Skeletal muscle tissue (tissue), 3 donors: ENCODE measurements at regions not wholly inside any gene's neighbourhood (a gene's known extent, or its start where the extent isn't known, plus 50 kb on each side); places are given as distances from the start of the nearest gene placed in this dataset.

Source experiments
- H3K27ac ChIP-seq: one replicate; pipeline ENCODE4 v1.7.0; 2013; ENCODE audit warnings: mild to moderate bottlenecking, low read depth, low read length, inconsistent platforms
- H3K27me3 ChIP-seq, 3 donors: one replicate each; pipeline ENCODE4 v1.7.0; 2013; ENCODE audit warnings: low read length in 3 of 3; ENCODE audit not compliant: control insufficient read depth in 3 of 3, insufficient read depth in 3 of 3
- H3K36me3 ChIP-seq, 3 donors: one replicate each; pipeline ENCODE4 v1.7.0; 2013; ENCODE audit warnings: low read length in 3 of 3; ENCODE audit not compliant: control insufficient read depth in 3 of 3, insufficient read depth in 3 of 3
- H3K4me1 ChIP-seq, 3 donors: one replicate each; pipeline ENCODE4 v1.7.0; 2013; ENCODE audit warnings: low read length in 3 of 3, mild to moderate bottlenecking in 3 of 3; ENCODE audit not compliant: control insufficient read depth in 3 of 3, insufficient read depth in 3 of 3
- H3K4me3 ChIP-seq, 3 donors: one replicate each; pipeline ENCODE4 v1.7.0; 2013; ENCODE audit warnings: low read length in 3 of 3
- H3K9ac ChIP-seq, 3 donors: one replicate each; pipeline ENCODE4 v1.7.0; 2013; ENCODE audit warnings: low read length in 3 of 3, mild to moderate bottlenecking in 3 of 3, moderate library complexity in 2 of 3, low read depth in 1 of 3
- H3K9me3 ChIP-seq, 3 donors: one replicate each; pipeline ENCODE4 v1.7.0; 2013; ENCODE audit warnings: low read length in 3 of 3; ENCODE audit not compliant: control insufficient read depth in 3 of 3
- donor health status: Osteomylitis.

DNA sequence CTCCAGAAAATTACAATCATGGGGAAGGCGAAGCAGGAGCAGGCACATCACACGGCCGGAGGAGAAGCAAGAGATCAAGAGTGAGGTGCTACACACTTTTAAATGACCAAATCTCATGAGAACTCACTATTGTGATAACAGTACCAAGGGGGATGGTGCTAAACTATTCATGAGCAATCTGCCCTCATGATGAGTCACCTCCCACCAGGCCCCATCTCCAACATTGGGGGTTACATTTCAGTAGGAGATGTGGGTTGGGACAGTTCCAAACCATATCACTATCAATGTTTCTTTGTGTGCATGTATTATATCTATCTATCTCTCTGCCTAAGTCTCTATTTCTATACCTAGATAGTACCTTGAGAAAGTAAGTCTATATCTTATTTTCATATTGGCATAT lies 724.8 kb downstream of the CDH11 start:
- Histone ChIP-seq H3K4me1 (no peaks in the 10 kb centered on the region), H3K36me3 (no peaks in the 10 kb centered on the region), H3K9me3 (no peaks in the 10 kb centered on the region)

DNA sequence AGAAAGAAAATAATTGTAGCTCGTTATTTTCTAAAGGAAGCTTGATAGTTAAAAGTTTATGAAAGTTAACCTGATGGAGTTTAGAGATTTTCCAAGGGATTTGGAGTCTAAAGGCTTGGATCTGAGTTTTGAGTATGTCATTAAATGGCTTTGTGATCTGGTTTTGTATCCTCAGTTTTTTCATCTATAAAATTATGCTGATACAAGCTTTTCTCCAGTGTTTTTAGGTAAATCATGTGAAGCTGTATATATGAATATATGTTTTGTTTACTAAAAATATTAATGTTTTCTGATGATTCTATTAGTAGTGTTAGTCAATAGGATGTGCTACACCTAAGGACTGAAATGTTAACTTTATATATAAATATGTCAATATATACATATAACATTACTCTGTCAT lies 727.8 kb downstream of the CDH11 start:
- no peak overlapping the region for H3K27ac ChIP-seq
- no peaks in the 10 kb centered on the region for H3K9me3 ChIP-seq
- no peaks in the 10 kb centered on the region for H3K4me1 ChIP-seq
- H3K27me3 ChIP-seq = no peaks in the 10 kb centered on the region
- H3K9ac ChIP-seq = no peak overlapping the region
- no peak overlapping the region for H3K4me3 ChIP-seq
- H3K36me3 ChIP-seq = no peaks in the 10 kb centered on the region

More for the DNA sequence above, 724.8 kb downstream of the CDH11 start:
- Histone ChIP-seq H3K27me3 (no peaks in the 10 kb centered on the region), H3K9ac (no peak overlapping the region), H3K4me3 (no peak overlapping the region), H3K27ac (no peak overlapping the region)

DNA sequence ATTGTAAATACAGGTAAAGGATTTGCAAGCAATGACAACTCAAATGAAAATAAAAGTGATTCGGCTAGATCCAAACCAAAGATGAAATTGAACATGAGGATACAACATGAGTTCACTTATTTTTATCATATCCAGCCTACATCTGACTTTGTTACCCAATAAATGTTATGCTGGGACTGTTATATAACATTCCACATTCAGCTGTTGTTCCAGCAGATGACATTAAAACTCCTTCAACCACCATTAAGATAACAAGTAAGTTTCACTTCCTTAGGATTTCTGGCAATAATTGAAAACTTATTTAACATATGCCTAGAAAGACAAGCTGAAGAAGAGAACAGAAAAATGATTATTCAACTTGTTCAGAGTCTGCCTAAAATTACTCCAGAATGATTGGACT lies 729.4 kb downstream of the CDH11 start:
- no peak overlapping the region for H3K9ac ChIP-seq
- H3K4me1 ChIP-seq = no peaks in the 10 kb centered on the region
- H3K4me3 ChIP-seq = no peak overlapping the region
- H3K9me3 ChIP-seq = no peaks in the 10 kb centered on the region
- H3K27ac ChIP-seq = no peak overlapping the region
- no peaks in the 10 kb centered on the region for H3K27me3 ChIP-seq
- no peaks in the 10 kb centered on the region for H3K36me3 ChIP-seq

DNA sequence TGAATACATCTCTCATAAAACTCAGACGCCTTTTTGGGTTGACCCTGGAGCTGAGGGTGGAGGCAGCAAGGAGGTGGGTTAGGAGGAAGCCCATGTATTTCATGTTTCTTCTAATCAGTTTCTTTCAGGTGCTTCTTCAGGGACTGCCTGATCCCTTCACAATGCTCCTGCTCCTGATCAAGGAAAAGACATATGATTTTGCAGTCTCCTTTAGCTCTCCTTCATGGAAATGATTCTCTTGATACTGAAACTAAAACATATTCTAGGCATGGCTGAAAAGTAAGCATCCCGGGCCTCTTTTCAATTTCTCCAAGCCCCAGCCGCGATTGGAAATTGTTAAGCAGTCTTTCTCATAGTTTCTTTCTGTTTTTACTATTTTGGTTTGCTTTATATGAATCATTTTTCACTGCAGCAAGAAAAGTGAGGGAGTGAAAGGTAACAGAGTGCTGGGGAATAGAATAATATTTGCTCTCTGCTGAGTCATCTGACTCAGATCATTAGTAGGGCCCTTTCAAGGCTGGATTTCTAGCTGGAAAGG lies 730.7 kb downstream of the CDH11 start:
- H3K27me3 ChIP-seq = no peaks in the 10 kb centered on the region
- H3K4me1 ChIP-seq = no peaks in the 10 kb centered on the region
- H3K9ac ChIP-seq = no peak overlapping the region
- H3K36me3 ChIP-seq = no peaks in the 10 kb centered on the region
- peak overlapping the region; percentile 23 for H3K27ac ChIP-seq
- H3K4me3 ChIP-seq = no peak overlapping the region
- H3K9me3 ChIP-seq = no peaks in the 10 kb centered on the region

DNA sequence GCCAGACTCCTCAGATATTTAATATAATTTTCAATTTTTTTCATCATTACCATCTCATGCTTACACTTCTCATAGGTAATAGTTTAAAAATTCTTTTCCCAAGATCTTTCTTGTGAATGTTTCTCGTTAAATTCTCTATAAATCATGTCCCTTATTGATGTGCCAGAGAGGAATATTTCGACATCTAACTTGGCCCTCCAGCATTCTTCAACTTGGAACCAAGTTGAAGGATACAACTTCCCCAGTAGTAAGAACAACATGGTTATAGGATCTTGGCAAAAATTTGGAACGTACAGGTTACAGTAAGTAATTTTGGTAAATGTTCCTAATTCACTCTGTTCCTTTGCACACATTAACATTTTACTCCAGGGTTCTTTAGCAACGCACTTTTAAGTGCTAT lies 731.8 kb downstream of the CDH11 start:
- no peaks in the 10 kb centered on the region for H3K27me3 ChIP-seq
- no peak overlapping the region for H3K27ac ChIP-seq
- H3K36me3 ChIP-seq = no peaks in the 10 kb centered on the region
- H3K9ac ChIP-seq = no peak overlapping the region
- H3K4me1 ChIP-seq = no peaks in the 10 kb centered on the region
- H3K9me3 ChIP-seq = no peaks in the 10 kb centered on the region
- no peak overlapping the region for H3K4me3 ChIP-seq

DNA sequence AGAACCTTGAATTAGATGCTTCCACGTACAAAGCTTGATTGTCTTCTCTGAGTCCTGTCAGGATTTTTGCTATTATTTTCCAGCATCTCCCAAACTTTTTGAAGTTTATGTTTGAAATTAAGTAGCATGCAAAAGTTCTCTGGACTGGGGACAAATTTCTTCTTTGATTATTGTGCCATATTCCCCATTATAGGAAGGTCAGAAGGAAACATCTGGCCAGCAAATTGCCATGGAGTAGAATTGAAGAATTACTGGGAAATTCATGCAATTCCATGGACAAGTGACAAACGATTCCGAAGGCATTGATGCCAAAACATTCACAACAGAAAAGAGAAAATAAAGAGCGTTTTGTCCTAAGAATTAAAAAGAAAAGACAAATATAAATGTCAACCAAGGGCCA lies 737.2 kb downstream of the CDH11 start:
- Histone ChIP-seq H3K9me3 (no peaks in the 10 kb centered on the region), H3K4me3 (no peak overlapping the region), H3K4me1 (peaks cover 5 to 9% (median 8%) of the 10 kb centered on the region in 3 donors), H3K9ac (no peak overlapping the region), H3K27me3 (no peaks in the 10 kb centered on the region), H3K36me3 (no peaks in the 10 kb centered on the region), H3K27ac (no peak overlapping the region)

DNA sequence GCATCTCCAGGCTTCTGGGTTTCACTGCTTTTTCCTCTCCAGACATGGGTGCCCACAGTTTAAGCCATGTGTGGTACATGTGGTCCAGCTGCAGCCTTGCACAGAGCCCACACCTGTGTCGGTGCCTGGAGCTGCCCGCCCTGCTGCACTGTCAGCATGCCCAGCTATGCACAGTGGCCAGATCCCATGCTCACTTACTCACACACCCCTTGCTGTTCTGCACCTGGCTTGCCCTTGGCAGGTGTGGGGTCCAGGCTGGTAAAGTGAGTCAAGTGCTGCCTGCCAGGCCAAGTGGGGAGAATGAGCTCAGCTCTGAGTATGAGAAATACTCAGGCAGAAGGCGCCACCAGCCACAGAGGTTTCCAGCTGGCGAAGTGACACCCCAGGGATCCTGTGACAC lies 739.9 kb downstream of the CDH11 start:
- H3K27me3 ChIP-seq = no peaks in the 10 kb centered on the region

GRCh38 chr16:64380751-64381150 lies 741.1 kb downstream of the CDH11 start:
- H3K27me3 ChIP-seq = no peaks in the 10 kb centered on the region
- no peaks in the 10 kb centered on the region for H3K36me3 ChIP-seq
- H3K27ac ChIP-seq = no peak overlapping the region
- H3K9me3 ChIP-seq = no peaks in the 10 kb centered on the region
- H3K9ac ChIP-seq = no peak overlapping the region
- peaks cover 5 to 9% (median 8%) of the 10 kb centered on the region in 3 donors for H3K4me1 ChIP-seq
- H3K4me3 ChIP-seq = no peak overlapping the region

More for the DNA sequence above, 739.9 kb downstream of the CDH11 start:
- no peaks in the 10 kb centered on the region for H3K9me3 ChIP-seq
- peaks cover 5 to 9% (median 8%) of the 10 kb centered on the region in 3 donors for H3K4me1 ChIP-seq
- H3K27ac ChIP-seq = no peak overlapping the region
- no peak overlapping the region for H3K9ac ChIP-seq
- no peak overlapping the region for H3K4me3 ChIP-seq
- H3K36me3 ChIP-seq = no peaks in the 10 kb centered on the region

DNA sequence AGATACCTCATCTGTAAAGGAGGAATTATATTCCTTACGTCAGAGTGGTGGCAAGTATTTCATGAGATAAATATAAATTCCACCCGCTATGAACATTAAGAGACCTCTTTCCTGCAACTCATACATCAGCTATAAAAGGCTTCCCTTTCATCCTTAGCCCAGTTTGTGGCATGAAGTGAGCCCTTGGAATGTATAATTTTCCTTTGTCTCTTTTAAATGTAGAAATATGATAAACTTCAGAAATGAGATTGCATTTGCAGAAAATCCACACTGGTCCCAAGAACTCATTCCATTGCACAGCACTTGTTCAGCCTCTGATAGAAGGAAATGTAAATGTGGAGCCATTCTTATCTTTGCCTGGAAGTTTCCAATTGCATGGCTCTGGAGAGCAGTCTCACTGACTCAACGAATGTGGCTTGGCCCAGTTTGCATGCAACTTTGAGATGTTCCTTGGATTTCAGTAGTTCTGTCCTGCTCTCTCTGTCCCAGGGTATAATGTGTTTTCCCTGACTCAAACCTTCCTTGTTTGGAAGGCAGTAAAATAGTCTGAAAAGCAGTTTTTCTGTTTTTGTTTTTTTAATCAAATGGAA lies 746.4 kb downstream of the CDH11 start:
- H3K27me3 ChIP-seq = no peaks in the 10 kb centered on the region
- H3K36me3 ChIP-seq = no peaks in the 10 kb centered on the region
- H3K4me3 ChIP-seq = no peak overlapping the region
- H3K9ac ChIP-seq = no peak overlapping the region
- H3K4me1 ChIP-seq = peaks cover 0 to 3% (median 0%) of the 10 kb centered on the region in 3 donors
- H3K27ac ChIP-seq = no peak overlapping the region
- no peaks in the 10 kb centered on the region for H3K9me3 ChIP-seq

GRCh38 chr16:64370112-64370511 lies 751.8 kb downstream of the CDH11 start:
- H3K36me3 ChIP-seq = no peaks in the 10 kb centered on the region
- H3K27ac ChIP-seq = no peak overlapping the region
- no peaks in the 10 kb centered on the region for H3K27me3 ChIP-seq
- H3K4me3 ChIP-seq = no peak overlapping the region
- H3K9ac ChIP-seq = no peak overlapping the region
- peaks cover 0 to 5% (median 0%) of the 10 kb centered on the region in 3 donors for H3K4me1 ChIP-seq
- no peaks in the 10 kb centered on the region for H3K9me3 ChIP-seq
